ENCODE measurements at regions not wholly inside any gene's neighbourhood (a gene's known extent, or its start where the extent isn't known, plus 50 kb on each side); places are given as distances from the start of the nearest gene placed in this dataset.

DNA sequence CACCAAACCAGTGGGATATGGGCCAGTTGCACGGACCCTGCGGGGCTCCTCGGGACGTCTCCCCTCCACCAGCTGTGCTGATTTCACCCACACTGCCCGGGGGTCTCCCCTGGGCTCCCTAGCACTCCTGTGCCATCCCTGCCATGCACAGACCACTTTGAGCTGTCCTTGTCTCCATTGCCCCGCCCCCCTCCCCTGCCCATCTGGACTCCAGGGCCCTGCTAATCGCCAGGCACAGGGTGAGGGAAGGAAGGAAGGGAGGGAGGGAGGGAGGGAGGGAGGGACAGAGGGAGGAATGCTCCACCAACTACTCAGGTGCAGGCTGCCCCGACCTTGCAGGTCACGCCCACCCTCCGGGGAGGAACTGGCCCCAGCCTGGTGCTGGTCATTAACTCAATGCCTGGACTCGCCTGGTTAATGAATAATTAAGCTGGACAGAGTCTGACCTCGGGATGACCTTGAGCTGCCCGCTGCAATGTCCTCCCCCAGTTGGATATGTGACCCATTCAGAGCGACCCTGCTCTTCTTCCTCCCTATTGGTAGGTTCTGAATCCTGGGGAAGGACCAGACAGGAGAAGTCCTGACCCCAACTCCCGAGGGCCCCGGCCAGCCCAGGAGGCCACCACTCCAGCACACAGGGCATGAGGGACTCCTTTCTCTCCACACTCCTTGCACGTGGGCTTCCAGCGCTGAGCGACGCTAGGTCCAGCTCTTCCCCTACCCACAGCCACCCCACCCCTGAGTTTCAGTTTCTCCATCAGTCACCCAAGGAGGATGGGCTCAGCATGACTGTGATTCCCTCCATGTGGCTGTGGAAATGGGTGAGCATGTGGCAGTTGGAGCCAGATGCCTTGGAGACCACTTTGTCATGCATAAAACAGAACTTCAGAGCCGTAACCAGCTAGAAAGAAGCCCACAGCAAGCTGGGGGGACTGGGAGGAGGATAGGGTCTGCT, 62.1 kb downstream of the C9orf50 start:
- Histone ChIP-seq H3K27ac (no peak overlapping the region), H3K79me2 (ENCODE audit: low read depth) (no peaks in the 10 kb centered on the region), H3K9me3 (ENCODE audit: insufficient read depth, low read depth) (no peaks in the 10 kb centered on the region), H3K4me3 (no peak overlapping the region), H3K27me3 (ENCODE audit: insufficient read depth, low read depth) (no peaks in the 10 kb centered on the region), H3K4me2 (peak overlapping the region; percentile 80), H2AFZ (no peak overlapping the region), H3K9me2 (ENCODE audit: insufficient read depth) (no peaks in the 10 kb centered on the region), H3K36me3 (ENCODE audit: low read depth) (no peaks in the 10 kb centered on the region), H4K20me1 (ENCODE audit: insufficient read depth) (no peaks in the 10 kb centered on the region), H3K4me1 (replicated peaks; ENCODE audit: insufficient read depth) (peaks cover 35% of the 10 kb centered on the region), H3F3A (ENCODE audit: insufficient read depth, low read depth) (peaks cover 13% of the 10 kb centered on the region; the same call in 1 of the 2 replicates)
- ChIA-PET POLR2A (ENCODE audit: unreplicated experiment) (interaction anchor here (0.6 kb wide), 2 partner anchors 29 to 193 kb away, joined by 3 read pairs; no protein-coding TSS in a partner anchor), CTCF (no interaction called here)
- intact Hi-C loops (cut with micrococcal nuclease; ENCODE audit: unreplicated experiment), result no loop called here
- DNase-seq, result peak in 1 of 2 experiments; percentile 56
- no TSS peak for BruUV-seq (replicated peaks)
- no peak for TF ChIP-seq EZH2 (IDR thresholded peaks at IDR 0.05; ENCODE audit: low read depth)
- TF ChIP-seq, protein P1, sequence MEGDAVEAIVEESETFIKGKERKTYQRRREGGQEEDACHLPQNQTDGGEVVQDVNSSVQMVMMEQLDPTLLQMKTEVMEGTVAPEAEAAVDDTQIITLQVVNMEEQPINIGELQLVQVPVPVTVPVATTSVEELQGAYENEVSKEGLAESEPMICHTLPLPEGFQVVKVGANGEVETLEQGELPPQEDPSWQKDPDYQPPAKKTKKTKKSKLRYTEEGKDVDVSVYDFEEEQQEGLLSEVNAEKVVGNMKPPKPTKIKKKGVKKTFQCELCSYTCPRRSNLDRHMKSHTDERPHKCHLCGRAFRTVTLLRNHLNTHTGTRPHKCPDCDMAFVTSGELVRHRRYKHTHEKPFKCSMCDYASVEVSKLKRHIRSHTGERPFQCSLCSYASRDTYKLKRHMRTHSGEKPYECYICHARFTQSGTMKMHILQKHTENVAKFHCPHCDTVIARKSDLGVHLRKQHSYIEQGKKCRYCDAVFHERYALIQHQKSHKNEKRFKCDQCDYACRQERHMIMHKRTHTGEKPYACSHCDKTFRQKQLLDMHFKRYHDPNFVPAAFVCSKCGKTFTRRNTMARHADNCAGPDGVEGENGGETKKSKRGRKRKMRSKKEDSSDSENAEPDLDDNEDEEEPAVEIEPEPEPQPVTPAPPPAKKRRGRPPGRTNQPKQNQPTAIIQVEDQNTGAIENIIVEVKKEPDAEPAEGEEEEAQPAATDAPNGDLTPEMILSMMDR (conservative IDR thresholded peaks at IDR 0.05), result no peak

DNA sequence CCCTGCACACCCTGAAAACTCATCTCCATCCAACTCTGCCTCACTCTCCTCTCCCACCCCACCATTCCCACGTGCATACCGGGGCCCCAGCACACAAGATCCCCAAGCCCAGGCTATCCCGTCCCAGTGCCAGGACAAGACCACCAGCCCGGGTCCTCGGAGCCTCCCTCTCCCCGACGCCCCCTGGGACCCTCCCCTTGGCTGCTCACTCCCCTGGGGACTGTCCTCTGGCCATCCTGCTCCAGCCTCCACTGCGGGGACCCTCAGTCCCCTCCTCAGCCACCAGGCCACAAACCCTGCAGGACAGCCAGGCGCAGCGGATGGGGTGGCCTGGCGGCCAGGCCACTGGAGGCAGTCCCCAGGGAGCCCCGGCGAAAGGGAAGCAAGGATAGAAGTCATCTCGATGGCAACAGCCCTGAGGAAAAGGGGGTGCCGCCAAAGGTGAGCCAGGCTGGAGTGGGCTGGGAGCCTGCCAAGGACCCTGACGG, 62.8 kb downstream of the C9orf50 start:
- Histone ChIP-seq H3K4me3 (no peak overlapping the region), H3K4me1 (replicated peaks; ENCODE audit: insufficient read depth) (peaks cover 35% of the 10 kb centered on the region), H3K27ac (peak overlapping the region; percentile 49), H3K9me2 (ENCODE audit: insufficient read depth) (no peaks in the 10 kb centered on the region), H3F3A (ENCODE audit: insufficient read depth, low read depth) (peaks cover 13% of the 10 kb centered on the region; the same call in 1 of the 2 replicates), H2AFZ (no peak overlapping the region), H4K20me1 (ENCODE audit: insufficient read depth) (no peaks in the 10 kb centered on the region), H3K36me3 (ENCODE audit: low read depth) (no peaks in the 10 kb centered on the region), H3K27me3 (ENCODE audit: insufficient read depth, low read depth) (no peaks in the 10 kb centered on the region), H3K4me2 (peak overlapping the region; percentile 80), H3K79me2 (ENCODE audit: low read depth) (no peaks in the 10 kb centered on the region), H3K9me3 (ENCODE audit: insufficient read depth, low read depth) (no peaks in the 10 kb centered on the region)
- TF ChIP-seq, protein P1 (conservative IDR thresholded peaks at IDR 0.05), result no peak
- no peak for TF ChIP-seq EZH2 (IDR thresholded peaks at IDR 0.05; ENCODE audit: low read depth)
- no peak for DNase-seq
- ChIA-PET POLR2A (ENCODE audit: unreplicated experiment) (interaction anchor here (0.6 kb wide), 1 partner anchor 30 kb away, joined by 3 read pairs; no protein-coding TSS in a partner anchor), CTCF (no interaction called here)
- intact Hi-C loops (cut with micrococcal nuclease; ENCODE audit: unreplicated experiment), result no loop called here
- BruUV-seq (replicated peaks), result no TSS peak

DNA sequence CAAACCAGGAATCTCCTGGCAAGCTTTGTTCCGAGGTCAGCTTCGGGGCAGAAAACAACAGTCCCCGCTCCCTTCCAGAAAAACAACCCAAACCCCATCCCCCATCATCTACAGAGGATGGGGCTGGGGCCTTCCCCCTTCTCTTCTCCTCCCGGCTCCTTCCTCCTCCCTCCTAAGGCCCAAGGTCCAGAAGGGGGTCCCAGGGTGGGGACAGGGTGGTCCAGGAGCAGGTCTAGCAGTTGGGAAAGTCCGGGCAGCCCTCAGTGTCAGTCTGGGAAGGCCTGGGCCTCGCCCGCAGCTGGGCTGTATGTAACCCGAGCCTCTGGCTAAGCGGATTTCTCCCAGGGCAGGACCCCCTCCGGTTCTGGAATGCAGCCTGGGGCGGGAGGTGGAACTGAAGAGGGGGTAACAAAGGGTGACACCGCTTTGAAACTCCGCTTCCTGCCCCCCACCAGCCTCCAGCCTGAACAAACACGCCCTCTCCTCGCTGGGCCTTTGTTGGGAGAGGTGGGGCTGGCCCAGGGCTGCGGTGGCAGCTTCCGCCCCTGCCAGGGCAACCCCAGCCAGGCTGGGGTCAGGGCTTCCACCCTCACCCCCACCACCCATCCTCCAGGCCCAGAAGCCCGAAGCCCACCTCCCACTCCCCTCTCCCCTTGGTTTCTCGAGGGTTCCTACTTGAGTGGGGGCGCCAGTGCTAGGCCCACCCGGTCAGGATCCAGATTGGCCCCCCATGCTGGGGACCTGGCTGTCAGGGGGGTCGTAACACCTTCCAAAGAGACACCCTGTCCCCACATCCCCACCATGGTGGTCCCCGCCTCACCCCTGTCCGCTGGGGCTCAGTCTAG, 63.5 kb downstream of the C9orf50 start:
- Histone ChIP-seq H3K36me3 (ENCODE audit: low read depth) (no peaks in the 10 kb centered on the region), H2AFZ (peak overlapping the region; percentile 66; the same call in 1 of the 2 replicates), H3K4me1 (replicated peaks; ENCODE audit: insufficient read depth) (peaks cover 35% of the 10 kb centered on the region), H4K20me1 (ENCODE audit: insufficient read depth) (no peaks in the 10 kb centered on the region), H3K9me3 (ENCODE audit: insufficient read depth, low read depth) (no peaks in the 10 kb centered on the region), H3F3A (ENCODE audit: insufficient read depth, low read depth) (peaks cover 13% of the 10 kb centered on the region; the same call in 1 of the 2 replicates), H3K4me3 (peak overlapping the region; percentile 14; the same call in 1 of the 2 replicates), H3K79me2 (ENCODE audit: low read depth) (no peaks in the 10 kb centered on the region), H3K27ac (peak overlapping the region; percentile 49), H3K9me2 (ENCODE audit: insufficient read depth) (no peaks in the 10 kb centered on the region), H3K27me3 (ENCODE audit: insufficient read depth, low read depth) (no peaks in the 10 kb centered on the region), H3K4me2 (peak overlapping the region; percentile 80)
- CTCF ChIA-PET, result no interaction called here
- POLR2A ChIA-PET (ENCODE audit: unreplicated experiment), result no interaction called here
- intact Hi-C loops (cut with micrococcal nuclease; ENCODE audit: unreplicated experiment), result no loop called here
- BruUV-seq (replicated peaks), result no TSS peak
- TF ChIP-seq EZH2 (IDR thresholded peaks at IDR 0.05; ENCODE audit: low read depth), result no peak
- TF ChIP-seq, protein P1 (conservative IDR thresholded peaks at IDR 0.05), result no peak
- peak; percentile 78 to 95 for DNase-seq
